ENCODE measurements at regions not wholly inside any gene's neighbourhood (a gene's known extent, or its start where the extent isn't known, plus 50 kb on each side); places are given as distances from the start of the nearest gene placed in this dataset.

DNA sequence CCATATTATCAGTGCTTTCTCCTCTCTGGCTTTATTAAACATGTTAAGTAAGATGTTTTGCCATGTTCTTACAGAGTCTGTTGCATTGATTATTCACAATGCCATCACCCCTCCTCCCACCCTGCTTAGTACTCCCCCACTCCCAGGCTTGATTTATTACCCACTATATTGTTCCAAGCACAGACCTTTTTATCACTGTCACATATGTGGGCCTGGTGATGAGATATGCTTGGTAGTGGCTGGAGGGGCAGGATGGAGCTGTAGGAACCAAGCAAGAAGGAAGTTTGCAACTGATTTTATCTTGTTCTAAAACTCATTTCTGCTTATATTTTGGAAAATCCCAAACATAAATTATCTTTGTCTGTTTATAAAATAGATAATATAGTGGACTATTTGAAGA is 748.2 kb upstream of the CELF4 start:
- Mint-ChIP-seq H3K9me3 (no peaks in the 10 kb centered on the region), H3K4me3 (no peak overlapping the region), H3K27me3 (ENCODE audit: insufficient read depth, low read depth, poor library complexity) (peaks cover 3% of the 10 kb centered on the region), H3K36me3 (ENCODE audit: low read depth) (no peaks in the 10 kb centered on the region), H3K4me1 (peaks cover 4% of the 10 kb centered on the region; the same call in 2 of the 3 replicates), H3K27ac (no peak overlapping the region)
- H3K36me3 ChIP-seq (ENCODE audit: insufficient read depth): no peaks in the 10 kb centered on the region
- no peak for ATAC-seq
- no peaks in the 10 kb centered on the region for H3F3A ChIP-seq (replicated peaks; ENCODE audit: low read depth)
- H3K4me3 ChIP-seq: no peak overlapping the region
- no peaks in the 10 kb centered on the region for H3K9me2 ChIP-seq (ENCODE audit: insufficient read depth)
- no peaks in the 10 kb centered on the region for H3K79me2 ChIP-seq (replicated peaks; ENCODE audit: insufficient read depth)
- no peak overlapping the region for H3K4me2 ChIP-seq
- no peak overlapping the region for H2AFZ ChIP-seq
- H3K27ac ChIP-seq (ENCODE audit: low read depth): no peak overlapping the region
- no peaks in the 10 kb centered on the region for H3K4me1 ChIP-seq (ENCODE audit: insufficient read depth)
- no peak for DNase-seq (ENCODE audit: low spot score)
- H4K20me1 ChIP-seq (replicated peaks; ENCODE audit: insufficient read depth): no peaks in the 10 kb centered on the region
- no peaks in the 10 kb centered on the region for H3K27me3 ChIP-seq (ENCODE audit: insufficient read depth)
- TF ChIP-seq ZNF462 (CRISPR knock-in tag; IDR thresholded peaks at IDR 0.05): no peak
- TF ChIP-seq CREB1 (CRISPR knock-in tag; IDR thresholded peaks at IDR 0.05; ENCODE audit: low read depth): no peak
- no peak for TF ChIP-seq NANOG (IDR thresholded peaks at IDR 0.05; ENCODE audit: borderline replicate concordance)
- TF ChIP-seq JUNB (IDR thresholded peaks at IDR 0.05; ENCODE audit: unreplicated experiment): no peak
- TF ChIP-seq REST (IDR thresholded peaks at IDR 0.05; ENCODE audit: unreplicated experiment): no peak
- no peak for TF ChIP-seq STAT1 (IDR thresholded peaks at IDR 0.05; ENCODE audit: unreplicated experiment)
- TF ChIP-seq ETS1 (IDR thresholded peaks at IDR 0.05): no peak
- TF ChIP-seq ZNF331 (CRISPR knock-in tag; IDR thresholded peaks at IDR 0.05; ENCODE audit: low read depth): no peak
- TF ChIP-seq, protein P1, sequence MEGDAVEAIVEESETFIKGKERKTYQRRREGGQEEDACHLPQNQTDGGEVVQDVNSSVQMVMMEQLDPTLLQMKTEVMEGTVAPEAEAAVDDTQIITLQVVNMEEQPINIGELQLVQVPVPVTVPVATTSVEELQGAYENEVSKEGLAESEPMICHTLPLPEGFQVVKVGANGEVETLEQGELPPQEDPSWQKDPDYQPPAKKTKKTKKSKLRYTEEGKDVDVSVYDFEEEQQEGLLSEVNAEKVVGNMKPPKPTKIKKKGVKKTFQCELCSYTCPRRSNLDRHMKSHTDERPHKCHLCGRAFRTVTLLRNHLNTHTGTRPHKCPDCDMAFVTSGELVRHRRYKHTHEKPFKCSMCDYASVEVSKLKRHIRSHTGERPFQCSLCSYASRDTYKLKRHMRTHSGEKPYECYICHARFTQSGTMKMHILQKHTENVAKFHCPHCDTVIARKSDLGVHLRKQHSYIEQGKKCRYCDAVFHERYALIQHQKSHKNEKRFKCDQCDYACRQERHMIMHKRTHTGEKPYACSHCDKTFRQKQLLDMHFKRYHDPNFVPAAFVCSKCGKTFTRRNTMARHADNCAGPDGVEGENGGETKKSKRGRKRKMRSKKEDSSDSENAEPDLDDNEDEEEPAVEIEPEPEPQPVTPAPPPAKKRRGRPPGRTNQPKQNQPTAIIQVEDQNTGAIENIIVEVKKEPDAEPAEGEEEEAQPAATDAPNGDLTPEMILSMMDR (conservative IDR thresholded peaks at IDR 0.05; ENCODE audit: low read depth in 2 of 2): no peak
- TF ChIP-seq EZH2 (IDR thresholded peaks at IDR 0.05; ENCODE audit: low read depth, unreplicated experiment): no peak
- no peak for TF ChIP-seq ZNF114 (CRISPR knock-in tag; IDR thresholded peaks at IDR 0.05)
- TF ChIP-seq POLR2AphosphoS5 (IDR thresholded peaks at IDR 0.05; ENCODE audit: low read depth): no peak
- no peak for TF ChIP-seq EZH2phosphoT487 (IDR thresholded peaks at IDR 0.05; ENCODE audit: unreplicated experiment)

Data from GM23338 (cell line).